ENCODE measurements at regions not wholly inside any gene's neighbourhood (a gene's known extent, or its start where the extent isn't known, plus 50 kb on each side); places are given as distances from the start of the nearest gene placed in this dataset.

GRCh38 chr10:65201491-65201890 lies 1680.3 kb downstream of the REEP3 start:
- TF ChIP-seq CTCF (IDR thresholded peaks at IDR 0.05), result no peak
- TF ChIP-seq EZH2 (IDR thresholded peaks at IDR 0.05; ENCODE audit: borderline replicate concordance, insufficient read depth, low read depth, low read length, poor library complexity, severe bottlenecking), result no peak

Data from B cell (primary cell).